H54 (cell line): ENCODE measurements at regions not wholly inside any gene's neighbourhood (a gene's known extent, or its start where the extent isn't known, plus 50 kb on each side); places are given as distances from the start of the nearest gene placed in this dataset.

Source experiments
- DNase-seq: peaks from one replicate; pipeline ENCODE4 v3.0.0; 2011; ENCODE audit warnings: low spot score, mixed read lengths; ENCODE audit not compliant: insufficient read length
- FAIRE-seq: peaks from 3 replicates; lab custom pipeline; 2011; peaks lifted over from hg19 to GRCh38; lab: Jason Lieb, UNC
- POLR2A ChIP-seq: IDR thresholded peaks from 2 replicates; pipeline ENCODE4 v1.6.1; 2011; ENCODE audit warnings: low read depth, mild to moderate bottlenecking, low read length

DNA sequence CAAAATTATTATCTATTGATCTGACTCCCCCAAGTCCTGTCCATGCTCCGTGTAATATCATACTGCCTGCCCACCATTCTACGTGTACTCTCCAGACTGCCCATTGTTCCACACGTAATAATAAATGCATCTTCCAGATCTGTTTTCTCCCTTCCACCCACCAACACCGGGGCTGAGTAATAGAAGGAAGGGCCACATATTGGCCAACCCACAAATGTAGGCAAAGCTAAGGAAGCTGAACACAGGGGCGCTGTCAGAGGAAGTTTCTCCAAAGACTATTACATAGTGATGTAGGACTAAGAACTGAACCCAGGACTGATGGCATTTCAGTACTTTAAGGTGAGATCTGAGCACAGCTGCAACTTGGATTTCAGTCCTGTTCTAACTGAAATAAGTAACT, 135.8 kb upstream of the GUCY1A1 start:
- no peak for TF ChIP-seq POLR2A
- no peak for FAIRE-seq
- DNase-seq = no peak

DNA sequence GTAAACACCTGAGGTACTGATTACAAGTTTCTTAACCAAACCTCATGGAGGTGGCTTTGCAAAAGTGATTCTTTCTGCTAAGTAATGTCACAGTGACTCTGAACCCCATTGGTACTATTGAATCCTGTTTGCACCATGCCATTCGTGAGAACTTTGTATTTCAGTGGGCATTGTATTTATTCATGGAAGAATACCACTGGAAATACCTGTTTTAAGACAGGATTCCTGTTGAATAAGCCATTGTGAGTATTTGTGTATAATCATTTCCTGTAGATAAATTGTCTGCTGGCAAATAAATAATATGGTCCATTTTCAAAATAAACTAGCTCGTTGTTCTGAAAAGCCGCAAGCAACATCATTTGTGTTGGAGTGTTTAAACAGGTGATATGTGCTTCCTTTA, 136.4 kb upstream of the GUCY1A1 start:
- no peak for FAIRE-seq
- DNase-seq = no peak
- TF ChIP-seq POLR2A = no peak

DNA sequence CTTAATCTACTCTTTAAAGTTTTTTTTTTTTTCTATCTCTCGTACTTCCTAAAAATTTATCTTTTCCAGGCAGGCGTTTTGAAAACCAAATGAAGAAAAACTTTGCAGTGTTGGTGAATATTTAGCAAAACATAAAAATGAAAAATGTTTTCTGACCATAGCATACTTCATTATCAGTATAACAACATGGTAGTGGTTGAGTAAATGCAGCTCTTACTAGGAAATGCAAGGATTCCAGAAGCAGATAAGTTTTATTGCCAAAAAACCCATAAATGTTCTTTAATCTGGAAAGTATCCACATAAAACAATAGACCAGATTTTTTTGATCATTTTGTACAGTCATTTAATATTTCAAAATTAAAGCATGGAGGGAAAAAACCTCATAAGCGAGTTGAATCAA, 136.9 kb upstream of the GUCY1A1 start:
- FAIRE-seq = no peak
- DNase-seq = no peak
- no peak for TF ChIP-seq POLR2A

DNA sequence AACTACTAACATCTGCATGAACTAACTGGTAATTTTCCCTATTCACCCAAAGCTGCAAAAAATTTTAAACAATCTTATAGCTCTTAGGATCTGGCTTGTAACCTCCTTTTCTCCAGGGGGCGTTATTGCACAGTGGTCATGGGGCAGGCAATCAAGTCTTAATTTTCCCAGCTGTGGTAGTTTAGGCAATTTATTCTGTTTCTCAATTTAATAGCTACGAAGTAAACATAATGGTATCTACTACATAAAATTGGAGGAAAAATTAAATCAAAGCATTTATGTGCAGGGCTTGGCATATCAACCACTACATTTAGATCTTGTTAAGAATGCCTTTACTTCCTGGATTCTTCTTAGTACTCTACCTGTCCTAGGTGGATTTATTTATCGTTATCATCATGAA, 137.4 kb upstream of the GUCY1A1 start:
- TF ChIP-seq POLR2A = no peak
- FAIRE-seq (no peak), DNase-seq (no peak)

DNA sequence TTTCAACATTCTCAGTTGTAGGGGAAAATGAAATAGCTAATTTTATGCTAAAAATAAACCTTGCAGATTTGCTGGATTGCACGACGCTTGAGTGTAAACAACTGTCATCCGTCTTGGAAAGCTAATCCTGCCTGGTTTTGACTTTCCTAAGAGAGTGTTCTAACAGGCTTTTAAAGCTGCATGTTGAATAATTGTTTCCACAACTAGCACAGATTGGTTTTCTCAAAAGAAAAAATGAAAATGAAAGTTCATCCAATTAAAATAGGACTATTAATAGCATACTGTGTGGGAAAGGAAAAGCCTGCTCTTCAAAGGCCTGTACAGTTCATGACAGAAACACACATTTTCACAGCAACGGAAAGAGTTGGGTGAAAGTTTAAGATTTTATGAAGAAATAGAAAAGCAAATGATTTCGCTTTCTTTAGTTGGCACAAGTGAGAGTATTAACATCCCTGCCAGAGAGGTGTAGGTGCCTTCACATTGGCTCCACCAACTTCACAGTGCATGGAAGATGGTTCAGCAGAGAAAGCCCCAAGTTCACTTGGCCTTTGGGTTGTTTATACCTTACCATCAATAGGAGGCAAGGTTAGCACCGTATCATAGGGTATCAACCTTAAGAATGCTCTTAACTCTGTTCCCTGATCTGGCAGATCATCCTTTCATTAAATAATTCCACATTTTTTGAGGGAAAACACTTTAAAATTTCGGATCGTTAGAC, 140.0 kb upstream of the GUCY1A1 start:
- FAIRE-seq = no peak

DNA sequence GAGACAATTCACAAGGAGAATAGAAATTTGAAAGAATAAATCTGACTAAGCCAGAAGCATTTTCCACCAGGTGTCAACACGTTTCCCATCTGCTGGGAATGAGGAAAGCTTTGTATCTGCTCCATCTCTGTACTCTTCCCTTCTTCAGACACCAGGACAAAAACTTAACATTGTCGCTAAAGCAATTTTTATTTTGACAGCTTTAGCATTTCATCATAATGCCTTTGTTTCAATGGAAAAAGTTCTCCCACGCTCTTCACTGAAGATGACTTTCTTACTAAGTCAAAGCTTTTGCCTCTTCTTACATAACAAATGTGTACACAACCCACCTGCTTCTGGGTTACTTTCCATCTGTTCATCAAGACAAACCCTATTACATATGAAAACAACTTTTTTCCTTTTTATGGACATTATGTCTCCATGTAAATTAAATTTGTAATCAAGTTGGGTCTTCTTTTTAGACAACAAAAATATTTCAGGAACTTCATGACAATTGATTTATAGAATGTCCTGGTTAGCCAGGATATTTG, 141.7 kb upstream of the GUCY1A1 start:
- FAIRE-seq (no peak), DNase-seq (no peak)
- TF ChIP-seq POLR2A = no peak

More for the DNA sequence above, 140.0 kb upstream of the GUCY1A1 start:
- DNase-seq = no peak
- no peak for TF ChIP-seq POLR2A

DNA sequence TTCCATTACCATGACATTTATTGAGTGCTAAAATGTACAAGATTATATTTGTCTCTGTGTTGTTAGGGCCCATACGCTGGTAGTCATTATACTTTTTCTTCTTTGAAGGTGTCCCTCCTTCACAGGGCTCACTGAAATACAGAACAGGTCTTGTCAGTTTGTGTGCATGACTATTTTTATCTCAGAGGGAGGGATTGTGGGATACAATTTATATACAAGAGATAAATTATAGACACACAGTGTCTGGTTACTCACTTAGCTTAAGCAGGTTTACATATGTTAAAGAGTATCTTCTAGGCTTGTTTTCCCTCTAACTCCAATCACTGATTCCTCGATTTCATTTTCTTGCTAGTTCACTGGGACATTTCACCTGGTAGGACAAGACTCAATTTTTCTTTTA, 143.3 kb upstream of the GUCY1A1 start:
- FAIRE-seq (no peak), DNase-seq (no peak)
- TF ChIP-seq POLR2A = no peak

DNA sequence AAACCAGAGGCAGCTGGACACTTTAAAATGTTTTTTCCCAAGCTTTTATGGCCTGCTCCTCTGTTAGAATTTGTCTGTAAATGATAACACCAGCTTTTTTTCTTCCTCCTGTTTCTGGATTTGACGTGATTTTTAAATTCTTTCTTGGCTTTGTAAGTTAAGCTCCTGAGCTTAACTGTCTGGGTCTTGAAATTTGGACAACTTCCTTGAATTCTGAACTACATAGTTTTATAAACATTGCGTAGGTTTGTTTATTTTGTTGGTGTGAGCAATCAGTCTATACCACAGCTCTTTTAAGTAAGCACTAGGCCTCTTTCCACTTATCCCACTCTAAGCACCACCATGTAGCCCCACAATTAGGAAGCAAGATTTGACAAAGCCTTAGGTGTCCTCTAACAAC, 144.4 kb upstream of the GUCY1A1 start:
- DNase-seq (no peak), FAIRE-seq (no peak)
- no peak for TF ChIP-seq POLR2A

DNA sequence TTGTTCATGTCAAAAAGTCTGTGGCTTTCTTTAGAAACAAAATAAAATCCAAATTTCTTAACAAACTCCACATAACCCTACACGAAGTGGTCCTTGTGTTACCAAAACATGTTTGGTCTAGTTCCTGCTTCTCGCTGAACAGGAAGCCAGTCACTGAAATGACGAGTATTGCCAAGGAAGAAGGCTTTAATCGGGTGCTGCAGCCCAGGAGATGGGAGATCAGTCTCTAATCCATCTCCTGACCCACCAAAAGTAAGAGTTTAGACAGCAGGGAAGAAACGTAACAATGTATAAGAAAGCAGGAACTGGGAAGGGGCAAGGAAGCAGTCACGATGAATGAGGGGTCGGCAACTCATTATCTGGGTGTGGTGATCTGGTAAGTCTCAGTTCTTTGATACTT, 144.6 kb upstream of the MAP9 start:
- DNase-seq (no peak), FAIRE-seq (no peak)
- no peak for TF ChIP-seq POLR2A

DNA sequence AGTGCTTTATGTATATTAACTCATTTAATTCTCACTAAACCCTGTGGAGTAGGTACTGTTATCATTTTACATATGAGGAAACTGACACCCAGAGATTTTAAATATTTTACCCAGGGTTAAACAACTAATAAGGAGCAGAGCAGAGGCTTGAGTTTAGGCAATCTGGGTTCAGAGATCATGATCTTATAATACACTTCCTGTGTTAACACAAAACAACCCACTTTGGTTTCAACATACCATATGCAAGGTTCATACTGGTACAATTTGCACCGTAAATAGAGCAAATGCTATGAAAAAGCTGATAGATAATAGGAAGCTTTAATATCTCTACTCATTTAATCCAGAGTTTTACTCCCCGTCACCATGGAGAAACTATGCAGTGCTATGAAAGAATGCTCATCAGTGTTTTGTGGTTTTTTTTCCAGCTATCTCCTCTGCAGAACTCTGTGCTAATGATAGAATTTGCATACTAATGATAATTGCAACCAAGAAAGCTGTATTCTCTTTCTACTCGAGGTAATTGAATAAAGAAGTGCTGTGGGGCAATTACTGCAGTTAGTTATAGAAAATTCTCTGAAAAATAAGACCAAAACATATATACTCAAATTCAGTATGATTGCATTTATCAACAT, 138.8 kb upstream of the MAP9 start:
- FAIRE-seq (no peak), DNase-seq (no peak)
- TF ChIP-seq POLR2A = no peak

DNA sequence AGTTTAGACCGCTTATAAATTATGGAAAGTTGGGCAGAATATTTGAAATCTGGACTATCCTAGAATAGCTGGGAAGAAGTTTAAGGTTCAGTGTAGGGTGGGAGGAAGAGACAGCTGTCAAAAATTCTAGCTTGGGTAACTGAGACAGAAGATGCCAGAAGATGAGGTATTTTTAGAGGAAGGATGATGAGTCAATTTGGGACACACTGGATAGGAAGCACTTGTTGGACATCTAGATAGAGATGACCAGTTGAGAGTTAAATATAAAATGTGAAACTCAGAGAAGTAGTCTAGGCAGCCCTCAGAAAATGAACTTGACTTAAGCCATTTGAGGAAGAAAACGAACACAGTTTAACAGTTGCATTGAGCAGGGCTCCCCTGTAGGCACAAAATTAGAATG, 137.9 kb upstream of the MAP9 start:
- no peak for TF ChIP-seq POLR2A
- FAIRE-seq (no peak), DNase-seq (no peak)

DNA sequence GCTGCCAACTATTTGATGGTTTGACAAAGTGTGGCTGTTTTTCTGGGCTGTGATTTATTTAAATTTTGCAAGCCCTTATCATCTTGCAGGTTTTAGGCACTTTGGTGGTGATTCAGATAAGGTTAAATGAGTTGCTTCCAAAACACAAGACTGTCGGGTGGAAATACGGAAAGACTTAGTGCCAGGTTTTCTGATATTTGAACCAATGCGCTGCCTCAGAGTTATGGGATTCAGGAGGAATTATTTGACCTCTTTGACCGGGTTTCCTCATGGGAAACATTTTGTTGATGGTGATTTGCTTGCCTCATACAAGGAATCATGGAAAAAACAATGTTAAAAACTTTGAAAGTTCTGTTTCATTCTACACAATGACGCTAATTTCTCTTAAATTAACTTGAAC, 136.1 kb upstream of the MAP9 start:
- FAIRE-seq (no peak), DNase-seq (no peak)
- no peak for TF ChIP-seq POLR2A

DNA sequence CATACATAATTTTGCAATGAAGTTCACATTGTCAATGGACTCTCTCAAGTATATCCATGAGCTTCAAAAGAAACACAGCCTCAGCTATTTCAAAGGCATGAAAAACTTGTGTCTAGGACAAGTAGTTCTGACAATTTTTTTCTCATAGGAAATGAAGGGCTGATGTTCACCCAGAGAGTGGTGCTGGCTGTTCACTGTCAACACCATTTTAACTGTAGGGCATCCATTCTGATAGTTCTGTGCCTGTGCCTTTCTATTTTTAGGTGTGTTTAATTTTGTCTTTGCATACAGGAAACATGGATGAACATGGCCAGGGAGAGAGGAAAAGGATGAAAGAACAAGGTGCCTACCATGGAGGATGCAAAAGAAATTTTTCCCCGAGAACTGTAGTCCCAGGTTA, 135.3 kb upstream of the MAP9 start:
- DNase-seq = no peak
- no peak for FAIRE-seq
- no peak for TF ChIP-seq POLR2A

DNA sequence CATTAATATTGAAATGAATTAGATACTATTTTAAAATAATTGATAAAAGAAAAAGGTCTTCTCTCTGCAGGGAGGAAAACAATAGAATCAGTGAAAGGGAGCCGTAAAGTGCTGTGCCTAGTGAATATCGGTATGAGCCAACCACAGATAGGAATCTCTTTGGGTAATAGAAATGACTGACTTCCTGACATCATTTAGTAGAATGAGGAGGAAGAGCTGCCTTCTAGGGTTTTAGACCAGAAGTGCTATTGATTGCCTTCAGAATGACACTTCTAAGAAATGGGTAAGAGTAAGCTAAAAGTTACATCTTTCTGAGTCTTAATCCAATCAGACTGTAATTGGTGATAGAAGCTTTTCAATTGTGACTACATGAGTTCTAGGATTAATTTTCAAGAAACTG, 134.0 kb upstream of the MAP9 start:
- FAIRE-seq (no peak), DNase-seq (no peak)
- TF ChIP-seq POLR2A = no peak

DNA sequence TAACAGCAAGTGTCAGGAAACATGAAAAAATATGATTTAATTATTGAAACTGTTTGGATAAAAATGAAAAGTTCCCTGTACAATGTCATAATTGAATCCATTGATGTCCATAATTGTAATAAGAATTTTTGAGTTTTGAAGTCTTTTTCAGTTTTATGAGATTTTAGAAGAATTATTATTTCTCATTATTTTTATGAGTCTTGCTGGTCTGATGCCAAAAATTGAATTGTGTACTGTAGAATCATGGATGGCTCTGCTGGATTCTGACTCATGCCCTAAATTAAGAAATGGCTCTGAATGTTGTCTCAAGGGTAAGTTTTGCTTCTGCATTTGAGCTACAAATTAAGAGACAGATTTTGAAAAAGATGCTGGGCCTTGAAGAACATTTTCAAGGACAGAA, 132.8 kb upstream of the MAP9 start:
- DNase-seq = no peak
- TF ChIP-seq POLR2A = no peak
- no peak for FAIRE-seq

DNA sequence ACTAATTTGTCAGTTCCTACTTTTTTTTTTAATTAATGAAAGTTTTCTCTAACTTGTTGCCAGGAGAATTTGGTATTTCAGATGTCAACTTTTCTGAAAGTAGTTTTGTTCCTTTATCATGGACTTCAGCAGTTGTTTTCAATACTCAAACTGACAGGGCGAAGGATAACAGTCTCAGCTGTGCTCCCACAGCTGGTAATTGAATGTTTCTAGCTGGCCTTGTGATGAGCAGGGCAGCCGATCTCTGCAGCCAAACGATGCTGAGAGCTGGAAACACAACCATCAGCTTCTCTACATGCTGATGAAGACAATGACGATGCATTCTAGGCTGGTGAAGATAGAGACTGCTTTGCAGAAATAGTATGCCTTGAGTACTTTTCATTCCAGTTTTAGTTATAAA, 130.0 kb upstream of the MAP9 start:
- FAIRE-seq (no peak), DNase-seq (no peak)
- TF ChIP-seq POLR2A = no peak
